Activated T-helper 9 cell treated with anti-CD3 and anti-CD28 coated beads, Interleukin-2, amount 50 U/mL, for 16 hours (primary cell): ENCODE measurements at regions not wholly inside any gene's neighbourhood (a gene's known extent, or its start where the extent isn't known, plus 50 kb on each side); places are given as distances from the start of the nearest gene placed in this dataset.
"Not testable (repeated sequence)": the region's sequence is repeated elsewhere in the genome, so short reads cannot be mapped to it uniquely, and the experiment has no call there.

Source experiments
- DNase-seq: peaks from one replicate; pipeline ENCODE4 v3.0.0-alpha.2; 2020; ENCODE audit warnings: low read depth

DNA sequence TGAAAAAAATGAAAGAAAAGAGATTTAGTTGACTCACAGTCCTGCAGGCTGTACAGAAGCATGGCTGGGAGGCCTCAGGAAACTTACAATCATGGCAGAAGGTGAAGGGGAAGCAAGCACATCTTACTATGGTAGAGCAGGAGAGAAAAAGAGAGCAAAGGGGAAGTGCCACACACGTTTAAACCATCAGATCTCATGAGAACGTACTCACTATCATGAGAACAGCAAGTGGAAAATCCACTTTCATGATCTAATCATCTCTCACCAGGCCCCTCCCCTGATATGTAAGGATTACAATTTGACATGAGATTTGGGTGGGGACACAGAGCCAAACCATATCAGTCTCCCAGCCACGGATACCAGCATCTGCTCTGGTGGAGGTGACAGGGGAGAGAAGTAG is 50.8 kb upstream of the CPOX start:
- DNase-seq, result no peak

DNA sequence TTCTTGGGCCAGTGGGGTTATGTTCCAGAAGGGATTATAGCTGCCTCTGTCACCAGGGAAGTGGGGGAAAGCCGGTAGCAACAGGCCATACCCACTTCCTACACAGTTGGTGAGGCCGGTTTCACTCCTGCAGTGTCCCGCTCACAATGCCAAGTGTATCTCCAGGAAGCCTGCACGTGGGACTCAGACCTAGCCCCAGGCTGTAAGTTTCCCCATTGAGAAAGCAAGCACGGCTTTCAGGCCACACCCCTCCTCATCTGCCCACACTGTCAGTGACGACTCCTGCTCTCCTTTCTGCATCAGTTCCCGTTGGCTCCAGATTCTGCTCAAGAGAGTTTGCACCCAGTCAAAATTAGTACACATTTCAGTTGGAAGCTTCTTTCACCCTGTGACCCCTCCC is 51.6 kb upstream of the CPOX start:
- no peak for DNase-seq

DNA sequence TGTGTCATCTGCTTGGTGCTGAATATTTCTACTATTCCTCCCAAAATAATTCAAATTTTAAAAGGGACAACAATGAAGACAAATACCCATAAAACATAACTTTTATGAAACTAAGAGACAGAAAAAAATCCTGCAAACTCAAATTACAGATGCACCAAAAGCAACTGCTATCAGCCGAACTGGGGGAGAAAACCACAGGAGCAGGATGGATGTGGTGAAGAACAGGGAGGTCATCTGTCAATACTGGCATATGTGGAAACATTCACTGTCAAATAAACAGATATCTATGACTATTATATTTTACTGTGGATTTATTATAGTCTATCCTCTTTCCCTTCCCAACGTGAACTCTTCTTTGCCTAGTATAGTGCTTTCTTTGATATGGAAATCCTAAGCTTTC is 53.3 kb upstream of the CPOX start:
- no peak for DNase-seq

DNA sequence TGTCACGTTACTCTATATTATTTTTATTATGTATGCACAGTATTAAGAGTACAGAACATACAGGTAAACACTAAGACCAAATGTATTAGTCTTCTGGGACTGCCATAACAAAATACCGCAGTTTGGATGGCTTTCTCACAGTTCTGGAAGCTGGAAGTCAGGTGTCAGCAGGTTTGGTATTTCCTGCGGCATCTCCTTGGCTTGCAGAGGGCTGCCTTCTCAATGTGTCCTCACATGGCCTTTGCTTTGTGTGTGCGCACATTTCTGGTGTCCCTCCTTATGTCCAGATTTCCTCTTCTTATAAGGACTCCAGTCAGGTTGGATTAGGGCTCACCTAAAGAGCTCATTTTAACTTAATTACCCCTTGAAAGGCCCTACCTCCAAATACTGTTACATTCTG is 53.8 kb upstream of the CPOX start:
- no peak for DNase-seq

DNA sequence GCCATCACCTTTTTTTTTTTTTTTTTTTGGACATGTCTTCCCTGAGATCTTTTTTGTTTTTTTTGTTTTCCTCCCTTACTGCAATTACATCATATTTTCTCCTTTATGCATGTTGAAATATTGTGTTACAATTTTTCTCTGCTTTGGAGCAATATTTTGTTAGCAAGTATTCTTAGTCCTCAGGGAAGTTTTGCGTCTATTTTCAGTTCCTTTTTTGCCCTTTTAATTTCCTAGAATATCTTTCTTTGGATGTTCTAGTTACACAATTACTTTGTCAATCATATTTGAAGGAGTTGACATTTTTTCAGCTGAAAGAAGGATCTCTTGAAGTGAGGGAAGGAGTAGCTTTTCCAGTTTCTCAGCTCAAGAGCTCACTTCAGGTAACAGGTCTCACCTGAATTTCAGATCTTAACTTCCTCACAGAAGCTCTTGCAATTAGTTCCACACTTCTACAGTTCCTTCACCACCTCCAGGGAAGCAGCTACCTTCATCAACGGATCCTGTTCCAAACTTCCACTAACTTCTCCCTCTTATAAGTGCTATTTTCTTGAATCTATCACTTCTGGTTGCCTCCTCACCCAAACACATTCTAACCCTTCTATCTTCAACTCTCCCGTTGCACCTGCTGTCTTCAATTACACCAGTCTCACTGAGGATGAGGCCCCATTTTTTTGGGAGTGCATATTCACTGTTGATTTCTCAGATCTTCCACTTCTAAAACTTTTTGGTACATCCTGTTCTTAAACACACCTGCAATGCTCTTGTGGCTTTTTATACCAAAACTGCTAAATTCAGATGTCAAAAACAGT is 57.8 kb upstream of the CPOX start:
- no peak for DNase-seq

DNA sequence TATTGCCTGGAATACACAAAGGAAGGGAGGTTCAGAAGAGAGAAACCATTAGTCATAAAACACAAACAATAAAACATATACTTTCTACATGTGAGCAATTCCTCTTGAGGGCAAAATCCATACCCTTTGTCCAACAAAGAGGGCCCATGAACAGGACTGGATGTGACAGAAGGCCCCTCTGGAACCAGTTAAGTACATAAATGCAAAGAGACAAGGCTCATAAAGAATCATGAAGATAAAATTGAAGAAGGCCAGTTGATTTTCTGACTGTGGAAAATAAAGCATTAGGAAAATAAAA is 58.3 kb upstream of the CPOX start:
- no peak for DNase-seq

DNA sequence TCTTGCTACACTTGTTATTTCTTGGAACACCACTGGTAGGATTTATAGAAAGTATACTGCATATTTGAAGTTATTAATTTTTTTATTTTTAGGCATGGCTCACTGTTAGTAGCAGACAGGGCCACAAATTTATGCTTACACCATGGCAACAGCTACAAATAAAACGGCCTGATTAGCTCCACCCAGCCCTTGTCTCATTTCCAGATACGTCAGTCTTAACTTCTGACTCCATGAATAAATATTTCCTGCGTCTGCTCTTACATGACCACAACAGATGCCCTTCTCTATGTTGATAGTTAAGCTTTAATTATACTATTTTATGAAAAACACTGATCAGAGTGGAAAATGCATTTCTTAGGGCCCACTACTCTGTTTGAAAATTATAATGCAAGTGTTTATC is 62.3 kb upstream of the CPOX start:
- no peak for DNase-seq

DNA sequence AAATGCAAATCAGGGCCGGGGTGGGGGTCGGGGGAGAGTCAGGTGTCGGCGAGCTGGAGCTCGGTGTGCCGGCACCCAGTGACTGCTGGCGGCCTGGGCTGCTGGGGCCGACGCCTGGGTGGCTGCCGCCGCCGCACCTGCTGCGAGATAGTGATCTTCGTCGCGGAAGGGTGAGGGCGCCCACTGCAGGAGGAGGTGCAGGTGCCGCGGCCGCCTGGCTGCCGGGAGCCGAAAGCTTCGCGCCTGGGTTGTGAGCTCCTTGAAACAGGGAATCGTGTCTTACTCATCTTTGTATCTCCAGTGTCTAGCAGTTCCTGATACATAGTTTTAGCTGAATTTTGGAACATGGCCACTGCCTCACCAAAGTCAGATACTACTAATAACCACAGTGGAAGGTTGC is 64.0 kb upstream of the CPOX start:
- peak; percentile 19 for DNase-seq

DNA sequence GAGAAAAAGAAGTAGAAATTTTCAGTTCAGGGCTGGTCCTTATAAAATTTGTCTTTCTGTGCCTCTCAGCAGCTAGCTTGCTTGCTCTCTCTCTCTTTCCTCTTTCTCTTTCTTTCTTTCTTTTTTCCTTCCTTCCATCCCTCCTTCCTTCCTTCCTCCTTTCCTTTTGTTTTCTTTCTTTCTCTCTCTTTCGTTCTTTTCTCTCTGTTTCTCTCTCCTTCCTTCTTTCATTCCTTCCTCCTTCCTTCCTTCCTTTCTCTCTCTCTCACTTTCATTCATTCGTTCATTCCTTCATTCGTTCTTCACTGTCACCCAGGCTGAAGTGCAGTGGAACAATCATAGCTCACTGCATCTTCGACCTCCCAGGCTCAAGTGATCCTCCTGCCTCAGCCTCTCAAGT is 69.3 kb upstream of the CPOX start:
- DNase-seq, result no peak

DNA sequence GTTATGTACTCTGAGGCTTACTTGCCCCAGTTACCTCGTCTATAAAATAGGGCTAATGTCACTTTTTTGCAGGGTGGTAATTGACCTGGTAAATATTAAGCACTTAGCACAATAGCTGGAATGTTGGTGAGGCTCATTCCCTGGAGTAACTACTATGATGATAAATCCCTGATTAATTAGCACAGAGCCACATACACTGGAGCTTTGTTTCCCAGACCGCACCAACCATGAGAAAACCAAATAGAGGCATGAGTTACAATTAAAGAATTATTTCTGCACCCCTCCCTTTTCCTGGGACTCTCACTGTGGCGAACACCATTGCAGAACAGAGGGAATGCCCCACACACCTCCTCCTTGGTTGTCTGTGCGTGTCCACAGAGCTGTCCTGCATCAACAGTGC is 76.6 kb upstream of the CPOX start:
- no peak for DNase-seq

DNA sequence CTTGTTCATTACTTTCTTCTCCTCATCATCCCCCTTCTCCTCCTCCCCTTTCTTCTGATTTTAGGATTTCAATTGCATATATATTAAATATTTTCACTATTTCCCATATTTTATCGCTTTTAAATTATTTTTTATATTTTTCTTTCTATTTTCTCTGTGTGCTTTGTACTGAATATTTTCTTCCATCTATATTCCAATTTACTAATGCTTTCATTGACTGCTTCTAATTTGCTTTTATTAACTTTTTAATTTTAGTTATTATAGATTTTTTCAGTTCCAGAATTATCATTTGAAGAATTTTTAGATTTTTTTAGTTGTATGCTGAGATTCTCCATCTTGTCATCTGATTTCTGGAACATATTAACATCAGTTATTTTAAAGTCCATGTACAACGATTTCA is 83.2 kb upstream of the ST3GAL6 start:
- no peak for DNase-seq

DNA sequence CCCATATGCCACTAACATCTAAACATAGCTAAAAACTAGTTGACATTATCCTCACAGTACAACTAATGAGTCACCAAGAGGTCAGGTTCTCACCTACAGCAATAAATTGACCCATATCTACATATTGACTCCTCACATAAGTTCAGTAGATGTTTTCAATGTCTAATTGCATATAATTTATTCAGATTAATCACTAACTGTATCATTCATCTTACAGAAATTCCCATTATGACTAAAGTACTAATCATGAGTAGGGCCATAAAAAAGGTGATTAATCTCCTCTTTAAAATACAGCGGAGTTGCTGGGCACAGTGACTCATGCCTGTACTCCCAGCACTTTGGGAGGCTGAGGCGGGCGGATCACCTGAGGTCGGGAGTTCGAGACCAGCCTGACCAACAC is 82.4 kb upstream of the ST3GAL6 start:
- no peak for DNase-seq

DNA sequence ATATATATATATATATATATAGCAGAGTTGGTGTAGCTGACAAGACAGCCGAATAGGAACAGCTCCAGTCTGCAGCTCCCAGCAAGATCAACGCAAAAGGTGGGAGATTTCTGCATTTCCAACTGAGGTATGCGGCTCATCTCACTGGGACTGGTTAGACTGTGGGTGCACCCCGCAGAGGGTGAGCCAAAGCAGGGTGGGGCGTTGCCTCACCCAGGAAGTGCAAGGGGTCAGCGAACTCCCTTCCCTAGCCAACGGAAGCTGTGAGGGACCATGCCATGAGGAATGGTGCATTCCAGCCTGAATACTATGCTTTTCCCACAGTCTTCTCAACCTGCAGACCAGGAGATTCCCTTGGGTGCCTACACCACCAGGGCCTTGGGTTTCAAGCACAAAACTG is 81.7 kb upstream of the ST3GAL6 start:
- no peak for DNase-seq

DNA sequence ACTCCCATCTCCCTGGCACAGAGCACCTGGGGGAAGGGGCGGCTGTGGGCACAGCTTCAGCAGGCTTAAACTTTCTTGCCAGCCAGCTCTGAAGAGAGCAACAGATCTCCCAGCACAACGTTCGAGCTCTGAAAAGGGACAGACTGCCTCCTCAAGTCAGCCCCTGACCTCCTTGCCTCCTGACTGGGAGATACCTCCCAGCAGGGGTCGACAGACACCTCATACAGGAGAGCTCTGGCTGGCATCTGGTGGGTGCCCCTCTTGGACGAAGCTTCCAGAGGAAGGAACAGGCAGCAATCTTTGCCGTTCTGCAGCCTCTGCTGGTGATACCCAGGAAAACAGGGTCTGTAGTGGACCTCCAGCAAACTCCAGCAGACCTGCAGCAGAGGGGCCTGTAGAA is 80.7 kb upstream of the ST3GAL6 start:
- not testable (repeated sequence) for DNase-seq

DNA sequence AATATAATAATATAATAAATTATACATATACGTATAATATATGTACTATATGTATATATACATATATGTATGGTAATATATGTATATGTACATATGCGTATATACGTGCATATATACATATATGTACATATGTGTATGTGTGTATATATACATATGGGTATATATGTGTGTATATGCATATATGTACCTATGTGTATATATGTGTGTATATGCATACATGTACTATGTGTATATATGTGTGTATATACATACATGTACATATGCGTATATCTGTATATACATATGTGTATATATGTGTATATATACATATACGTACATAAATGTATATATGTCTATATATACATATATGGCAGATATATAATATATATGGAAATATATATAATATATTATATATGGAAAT is 74.8 kb upstream of the ST3GAL6 start:
- DNase-seq, result no peak

DNA sequence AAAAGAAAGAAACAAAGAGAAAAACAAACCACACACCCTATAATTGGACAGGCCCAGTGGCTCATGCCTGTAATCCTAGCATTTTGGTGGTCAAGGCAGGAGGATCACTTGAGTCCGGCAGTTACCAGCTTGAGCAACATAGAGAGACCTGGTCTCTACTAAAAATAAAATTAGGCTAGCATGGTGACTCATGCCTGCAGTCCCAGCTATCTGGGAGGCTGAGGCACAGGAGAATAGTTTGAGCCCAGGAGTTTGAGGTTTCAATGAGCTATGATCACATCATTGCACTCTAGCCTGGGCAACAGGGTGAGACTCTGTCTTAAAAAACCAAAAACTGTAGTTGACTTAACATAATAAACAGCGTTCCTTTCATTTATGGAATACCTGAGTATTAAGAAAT is 72.3 kb upstream of the ST3GAL6 start:
- DNase-seq, result no peak

DNA sequence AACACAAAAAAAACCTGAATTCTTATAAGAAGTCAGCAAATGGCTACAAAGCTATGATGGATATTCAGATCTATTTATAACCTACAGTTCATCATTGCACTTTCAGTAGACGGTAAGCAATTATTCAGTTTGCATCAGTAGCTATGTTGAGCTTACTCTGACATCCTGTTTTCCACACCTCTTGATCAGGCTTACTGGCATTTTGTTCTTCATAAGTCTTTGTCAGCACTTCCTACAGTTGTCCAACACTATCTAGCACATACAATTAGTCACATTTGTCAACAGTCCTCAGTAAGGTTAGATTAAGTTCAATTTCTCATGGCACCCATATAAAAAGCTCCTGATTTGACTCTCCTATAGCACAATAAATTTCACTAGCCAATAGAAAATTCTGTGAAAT is 71.2 kb upstream of the ST3GAL6 start:
- no peak for DNase-seq

DNA sequence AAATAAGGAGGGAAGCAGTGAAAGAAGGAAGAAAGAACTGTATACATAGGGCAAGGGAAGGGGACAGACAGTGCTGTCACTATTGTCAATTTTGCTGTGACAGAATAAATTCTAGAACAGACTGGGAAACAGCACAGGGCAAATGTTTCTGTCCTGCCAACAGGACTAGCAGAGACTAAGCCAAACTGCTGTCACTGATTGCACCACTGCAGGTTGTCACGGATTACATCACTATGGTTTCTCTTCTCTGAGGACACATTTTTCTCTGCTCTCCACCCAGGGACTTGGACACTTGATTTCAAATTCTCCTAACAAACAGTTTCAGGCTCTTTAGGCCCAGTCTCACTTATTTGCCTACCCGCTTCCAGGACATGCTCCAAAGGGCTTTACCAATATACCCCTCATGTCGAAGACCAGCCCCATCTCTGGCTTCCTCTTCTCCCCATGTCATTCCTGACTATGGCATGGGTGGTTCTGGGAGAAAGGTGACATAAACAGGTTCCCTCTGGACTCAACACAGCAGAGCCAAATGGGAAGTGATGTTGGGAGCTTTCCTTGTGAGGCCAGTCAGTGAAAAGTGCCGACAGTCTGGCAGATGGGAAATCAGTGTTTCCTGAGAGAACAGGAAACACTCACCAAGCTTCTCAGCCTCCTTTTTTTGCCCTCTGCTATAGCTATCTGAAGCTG is 70.2 kb upstream of the ST3GAL6 start:
- no peak for DNase-seq

DNA sequence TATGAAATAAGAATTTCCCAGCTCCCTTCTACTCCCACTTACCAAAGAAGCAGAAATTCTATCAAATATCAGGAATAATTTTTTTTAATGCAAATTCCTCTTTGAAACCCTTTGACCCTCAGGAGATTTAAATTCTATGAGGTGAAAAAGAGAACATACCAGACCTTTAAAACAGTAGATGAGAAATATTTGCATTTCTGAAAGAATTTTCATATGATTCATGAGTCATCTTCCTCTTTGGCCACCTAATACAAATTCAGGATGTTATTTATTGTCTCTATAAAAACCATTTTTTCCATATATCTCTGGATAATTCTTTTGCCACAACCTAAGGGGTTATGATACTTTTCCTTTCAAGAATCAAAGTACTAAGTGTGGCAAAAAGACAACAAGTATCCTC is 67.3 kb upstream of the ST3GAL6 start:
- DNase-seq, result no peak

DNA sequence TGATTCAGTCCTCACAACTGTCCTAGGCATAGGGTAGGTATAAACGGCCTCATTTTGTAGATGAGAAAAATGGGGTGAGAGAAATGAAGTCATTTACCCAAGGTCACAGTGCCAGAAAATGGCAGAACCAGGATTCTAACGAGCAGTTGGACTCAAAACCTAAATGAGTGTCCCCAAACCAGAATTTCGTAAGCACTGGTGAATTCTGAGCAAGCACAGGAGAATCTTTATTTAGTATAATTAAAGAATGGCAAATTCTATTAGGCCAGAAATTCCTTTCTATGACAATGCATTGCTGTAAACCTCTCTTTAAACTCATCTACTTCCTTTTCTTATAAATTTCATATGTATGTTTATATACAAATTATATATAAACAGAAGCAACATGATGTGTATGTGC is 66.8 kb upstream of the ST3GAL6 start:
- not testable (repeated sequence) for DNase-seq

DNA sequence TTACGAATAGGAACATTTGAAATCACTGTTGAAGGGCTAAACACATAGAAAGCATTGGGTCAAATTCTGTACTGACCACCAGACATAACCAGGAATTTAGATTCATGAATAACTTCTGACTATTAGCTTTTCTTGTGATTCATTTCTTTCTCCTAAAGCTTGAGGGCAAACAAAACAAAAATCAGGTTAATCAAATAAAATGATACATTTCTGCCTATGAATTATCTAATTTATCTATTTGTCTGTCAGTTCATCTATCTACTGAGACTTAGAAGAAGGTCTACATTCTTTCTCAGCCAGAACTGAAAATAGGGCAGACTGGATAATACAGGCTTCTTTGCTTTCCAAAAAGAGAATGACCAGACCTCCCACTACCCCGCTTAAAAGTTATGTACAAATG is 65.9 kb upstream of the ST3GAL6 start:
- DNase-seq, result no peak

DNA sequence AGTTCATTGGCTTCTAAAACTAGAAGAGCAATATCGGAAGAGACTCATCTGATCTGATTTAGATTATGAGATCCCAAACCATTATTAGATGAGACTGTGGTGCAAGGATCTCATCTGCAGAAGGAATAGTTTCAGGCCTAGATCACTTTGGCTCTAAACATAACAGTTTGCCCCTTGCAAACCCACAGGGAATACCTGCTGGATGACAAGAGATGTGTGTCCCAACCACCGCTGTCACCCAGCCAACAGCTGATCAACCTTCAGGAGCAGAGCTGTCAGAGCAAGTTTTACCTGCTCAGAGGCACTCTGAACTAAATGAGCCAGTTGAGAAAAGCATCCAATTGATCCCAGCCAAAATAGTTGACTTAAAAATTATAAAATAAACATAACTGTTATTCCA is 64.0 kb upstream of the ST3GAL6 start:
- no peak for DNase-seq

DNA sequence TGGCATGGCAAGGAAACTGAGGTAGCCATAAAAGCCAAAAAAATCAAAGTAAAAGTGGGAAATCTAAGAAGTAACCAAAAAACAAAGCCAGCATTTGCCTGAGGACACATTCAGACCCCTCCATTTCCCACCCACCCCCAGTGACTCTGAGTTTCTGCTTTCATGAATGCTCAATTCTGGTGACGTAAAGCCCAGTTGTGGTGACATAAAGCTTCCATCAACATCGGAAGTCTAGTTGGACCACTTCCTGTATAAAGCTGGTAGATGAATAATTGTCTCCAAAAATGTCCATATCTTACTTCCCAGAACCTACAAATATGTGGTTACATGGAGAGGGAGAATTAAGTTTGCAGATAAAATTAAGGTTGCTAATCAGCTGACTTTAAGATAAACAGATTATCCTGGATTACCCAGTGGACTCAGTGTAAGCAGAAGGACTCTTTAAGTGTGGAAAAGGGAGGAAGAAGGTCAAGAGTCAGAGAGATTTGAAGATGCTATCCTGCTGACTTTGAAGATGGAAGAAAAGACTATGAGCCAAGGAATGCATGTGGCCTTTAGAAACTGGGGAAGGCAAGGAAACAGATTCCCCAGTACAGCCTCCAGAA is 62.0 kb upstream of the ST3GAL6 start:
- DNase-seq, result no peak

DNA sequence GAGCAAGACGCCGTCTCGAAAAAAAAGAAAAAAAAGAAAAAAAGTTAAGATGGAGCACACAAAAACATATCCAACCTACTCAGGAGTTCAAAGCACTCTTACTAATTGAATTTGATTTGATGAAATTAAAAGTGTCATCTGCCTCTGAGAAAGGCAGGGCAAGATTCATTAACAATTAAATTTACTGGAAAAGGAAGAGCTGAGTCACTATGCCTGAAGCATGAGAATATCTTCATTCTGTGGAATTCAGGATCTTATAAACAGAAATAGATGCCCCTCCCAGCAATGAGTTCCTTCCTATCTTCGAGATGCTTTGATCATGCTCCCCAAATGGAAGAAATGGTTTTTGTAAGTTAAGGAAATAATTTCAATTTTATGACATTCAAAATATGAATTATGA is 61.0 kb upstream of the ST3GAL6 start:
- DNase-seq, result no peak
